ENCODE measurements at regions not wholly inside any gene's neighbourhood (a gene's known extent, or its start where the extent isn't known, plus 50 kb on each side); places are given as distances from the start of the nearest gene placed in this dataset.

DNA sequence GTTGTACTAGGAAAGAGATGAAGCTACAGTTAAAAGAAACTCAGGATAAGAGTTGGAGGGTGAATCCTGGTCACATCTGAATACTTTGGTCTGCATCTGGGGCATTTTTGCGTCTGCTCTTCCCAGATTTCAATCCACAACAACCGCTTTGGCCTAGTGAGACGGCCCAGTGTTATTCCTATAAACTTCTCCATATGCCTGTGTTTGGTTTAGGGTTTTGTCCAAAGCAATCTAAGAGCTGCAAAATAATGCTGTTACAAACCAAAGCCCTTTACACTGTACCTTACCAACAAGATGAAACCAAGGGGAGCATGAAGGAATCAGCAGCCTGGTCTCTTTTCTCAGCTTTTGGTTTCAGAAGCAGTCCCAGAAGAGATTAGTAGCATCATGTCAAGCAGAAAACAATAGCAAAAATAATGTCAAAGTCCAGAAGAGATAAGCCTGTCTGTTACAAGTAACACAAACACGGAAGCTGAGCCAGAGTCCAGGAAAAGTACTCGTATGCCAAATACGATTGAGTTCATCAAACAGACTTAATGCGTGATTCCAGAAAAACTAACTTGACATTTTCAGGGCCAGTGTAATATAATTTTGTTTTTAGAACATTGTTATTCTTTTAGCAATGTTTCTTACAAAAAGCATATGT is 379.9 kb upstream of the ACO1 start:
- DNase-seq (ENCODE audit: insufficient read length, low spot score), result no peak
- TF ChIP-seq, protein P1, sequence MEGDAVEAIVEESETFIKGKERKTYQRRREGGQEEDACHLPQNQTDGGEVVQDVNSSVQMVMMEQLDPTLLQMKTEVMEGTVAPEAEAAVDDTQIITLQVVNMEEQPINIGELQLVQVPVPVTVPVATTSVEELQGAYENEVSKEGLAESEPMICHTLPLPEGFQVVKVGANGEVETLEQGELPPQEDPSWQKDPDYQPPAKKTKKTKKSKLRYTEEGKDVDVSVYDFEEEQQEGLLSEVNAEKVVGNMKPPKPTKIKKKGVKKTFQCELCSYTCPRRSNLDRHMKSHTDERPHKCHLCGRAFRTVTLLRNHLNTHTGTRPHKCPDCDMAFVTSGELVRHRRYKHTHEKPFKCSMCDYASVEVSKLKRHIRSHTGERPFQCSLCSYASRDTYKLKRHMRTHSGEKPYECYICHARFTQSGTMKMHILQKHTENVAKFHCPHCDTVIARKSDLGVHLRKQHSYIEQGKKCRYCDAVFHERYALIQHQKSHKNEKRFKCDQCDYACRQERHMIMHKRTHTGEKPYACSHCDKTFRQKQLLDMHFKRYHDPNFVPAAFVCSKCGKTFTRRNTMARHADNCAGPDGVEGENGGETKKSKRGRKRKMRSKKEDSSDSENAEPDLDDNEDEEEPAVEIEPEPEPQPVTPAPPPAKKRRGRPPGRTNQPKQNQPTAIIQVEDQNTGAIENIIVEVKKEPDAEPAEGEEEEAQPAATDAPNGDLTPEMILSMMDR (IDR thresholded peaks at IDR 0.05; ENCODE audit: insufficient read depth, missing control alignments), result no peak
- FAIRE-seq, result no peak

DNA sequence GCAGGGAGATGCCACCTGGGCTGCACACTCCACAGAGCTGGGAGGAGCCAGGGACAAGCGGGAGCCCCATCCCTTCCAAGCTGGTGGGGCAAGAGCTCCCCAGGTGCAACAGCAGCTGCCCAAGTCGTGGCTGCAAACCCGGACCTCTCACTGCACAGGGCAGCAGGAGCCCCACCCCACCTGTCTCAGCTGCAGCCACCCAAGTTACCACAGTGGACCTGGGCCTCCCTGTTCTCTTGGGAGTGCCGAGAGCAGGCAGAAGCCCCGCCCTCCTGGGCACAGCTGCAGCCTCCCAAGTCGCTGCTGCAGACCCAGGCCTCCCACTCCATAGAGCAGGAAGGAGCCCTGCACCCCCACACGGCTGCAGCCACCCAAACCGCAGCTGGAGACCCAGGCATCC is 374.1 kb upstream of the ACO1 start:
- FAIRE-seq, result no peak
- DNase-seq (ENCODE audit: insufficient read length, low spot score), result no peak
- TF ChIP-seq, protein P1 (IDR thresholded peaks at IDR 0.05; ENCODE audit: insufficient read depth, missing control alignments), result no peak

DNA sequence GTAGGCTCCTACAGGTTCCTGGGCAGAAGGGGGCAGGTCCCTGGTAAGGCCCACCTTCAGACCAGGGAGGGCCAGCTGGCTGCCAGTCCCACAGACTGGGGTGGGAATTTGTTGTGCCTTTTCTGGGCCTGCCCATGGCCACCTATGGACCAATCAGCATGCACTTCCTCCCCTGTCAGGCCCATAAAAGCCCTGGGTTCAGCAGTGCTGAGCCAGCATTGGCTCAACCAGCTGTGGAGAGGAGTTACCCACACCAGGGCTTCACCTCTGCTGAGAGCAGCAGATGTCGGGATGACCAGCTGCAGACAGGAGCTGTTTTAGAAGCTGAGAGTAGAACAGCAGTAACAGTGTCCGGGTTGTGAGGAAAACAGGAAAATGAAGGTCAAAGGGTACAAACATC is 373.4 kb upstream of the ACO1 start:
- TF ChIP-seq, protein P1 (IDR thresholded peaks at IDR 0.05; ENCODE audit: insufficient read depth, missing control alignments), result no peak
- DNase-seq (ENCODE audit: insufficient read length, low spot score), result no peak
- no peak for FAIRE-seq

DNA sequence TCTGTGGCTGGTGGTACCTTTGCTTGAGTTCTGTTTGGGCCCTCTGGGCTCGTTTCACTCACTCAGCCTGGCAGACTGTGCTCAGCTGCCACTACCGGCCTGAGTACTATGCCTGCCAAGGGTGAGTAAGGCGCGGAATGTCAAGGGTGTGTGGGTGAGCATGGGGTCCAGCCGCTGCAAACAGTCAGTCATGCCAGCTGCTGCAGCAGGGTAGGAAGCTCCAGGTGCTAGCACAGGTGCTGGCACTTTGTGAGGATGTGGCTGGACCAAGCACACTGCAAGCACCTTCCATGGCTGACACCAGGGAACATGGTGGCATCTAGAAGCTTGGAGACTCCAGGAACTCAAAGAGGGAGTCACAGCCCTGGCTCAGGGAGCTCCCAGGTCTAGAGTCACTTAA is 368.6 kb upstream of the ACO1 start:
- DNase-seq (ENCODE audit: insufficient read length, low spot score) (no peak), FAIRE-seq (no peak)
- TF ChIP-seq, protein P1 (IDR thresholded peaks at IDR 0.05; ENCODE audit: insufficient read depth, missing control alignments), result no peak

DNA sequence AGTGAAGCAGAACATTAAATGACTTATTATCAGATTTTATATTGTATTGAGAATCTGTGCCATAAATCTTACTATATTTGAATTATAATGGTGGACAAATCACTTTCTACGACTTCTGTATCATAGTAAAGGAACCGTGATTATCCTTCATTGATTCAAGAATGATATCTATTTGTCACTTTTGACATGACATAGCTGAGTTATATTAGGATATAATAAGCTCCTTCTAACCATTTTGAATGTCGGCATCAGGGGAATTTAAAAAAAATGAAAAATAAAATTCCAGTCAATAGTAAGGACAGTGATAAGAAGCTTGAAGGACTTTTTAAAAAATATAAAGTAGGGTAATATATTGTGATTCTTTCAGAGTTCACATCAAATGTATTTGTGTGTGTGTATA is 338.9 kb upstream of the ACO1 start:
- FAIRE-seq, result no peak
- TF ChIP-seq, protein P1 (IDR thresholded peaks at IDR 0.05; ENCODE audit: insufficient read depth, missing control alignments), result no peak
- DNase-seq (ENCODE audit: insufficient read length, low spot score), result no peak

DNA sequence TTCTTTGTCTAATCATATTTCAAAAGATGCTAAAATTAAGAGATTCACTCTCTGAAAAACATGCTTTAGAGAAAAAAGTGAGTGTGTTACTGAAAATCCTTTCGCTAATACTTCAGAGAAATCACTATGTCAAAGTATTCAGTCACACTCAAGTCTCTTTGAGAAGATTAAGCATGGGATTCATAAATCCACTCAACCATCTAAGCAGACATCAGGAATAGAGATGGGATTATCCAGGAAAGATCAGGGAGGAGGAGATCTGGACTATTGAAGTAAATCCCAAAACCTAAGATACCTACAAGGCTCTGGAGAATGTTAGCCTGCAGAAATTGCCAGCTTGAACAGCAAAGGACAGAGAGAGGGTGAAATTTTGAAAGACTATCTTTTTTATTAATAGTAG is 317.2 kb upstream of the ACO1 start:
- peak; percentile 98 for FAIRE-seq

More for the DNA sequence above, 317.2 kb upstream of the ACO1 start:
- TF ChIP-seq, protein P1 (IDR thresholded peaks at IDR 0.05; ENCODE audit: insufficient read depth, missing control alignments), result no peak
- DNase-seq (ENCODE audit: insufficient read length, low spot score), result peak; percentile 10

Measured in D721Med (cell line).